ENCODE measurements at regions not wholly inside any gene's neighbourhood (a gene's known extent, or its start where the extent isn't known, plus 50 kb on each side); places are given as distances from the start of the nearest gene placed in this dataset.

DNA sequence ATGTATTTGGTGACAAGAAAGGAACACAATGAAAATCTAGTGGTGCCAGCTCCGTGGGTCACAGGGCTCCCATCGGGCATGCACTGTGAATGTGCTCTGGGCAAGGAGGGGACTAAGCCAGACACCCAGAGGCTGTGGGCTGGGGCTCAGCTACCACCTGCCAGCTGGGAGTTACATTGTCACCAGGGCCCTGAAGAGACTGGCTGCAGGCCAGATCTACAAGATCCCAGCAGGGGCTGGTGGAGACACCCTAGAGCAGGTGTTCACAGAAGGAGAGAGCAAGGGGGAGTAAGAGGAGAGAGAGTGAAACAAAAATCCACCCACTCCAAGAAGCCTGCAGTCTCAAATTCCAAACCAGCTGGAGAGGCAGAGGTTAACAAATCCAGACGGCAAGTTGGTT lies 116.6 kb upstream of the ADCY1 start:
- Histone ChIP-seq H3K4me3 (ENCODE audit: low read length in 2 of 2) (no peak overlapping the region), H3K27ac (ENCODE audit: low read depth in 1 of 2, low read length in 1 of 2) (no peak overlapping the region), H3K27me3 (ENCODE audit: control insufficient read depth in 2 of 2, insufficient read depth in 1 of 2, low read length in 1 of 2) (no peaks in the 10 kb centered on the region), H3K9me3 (ENCODE audit: control insufficient read depth in 2 of 2, insufficient read depth in 1 of 2, low read length in 1 of 2) (no peaks in the 10 kb centered on the region), H3K36me3 (ENCODE audit: control insufficient read depth in 2 of 2, insufficient read depth in 2 of 2, low read length in 1 of 2) (no peaks in the 10 kb centered on the region), H3K4me1 (ENCODE audit: control insufficient read depth in 2 of 2, insufficient read depth in 2 of 2, low read length in 2 of 2) (no peaks in the 10 kb centered on the region)
- WGBS = 78% methylated on average over 3 of the region's 3 CpGs
- DNase-seq (ENCODE audit: low read depth in 6 of 9, low spot score in 9 of 9) = no peak

DNA sequence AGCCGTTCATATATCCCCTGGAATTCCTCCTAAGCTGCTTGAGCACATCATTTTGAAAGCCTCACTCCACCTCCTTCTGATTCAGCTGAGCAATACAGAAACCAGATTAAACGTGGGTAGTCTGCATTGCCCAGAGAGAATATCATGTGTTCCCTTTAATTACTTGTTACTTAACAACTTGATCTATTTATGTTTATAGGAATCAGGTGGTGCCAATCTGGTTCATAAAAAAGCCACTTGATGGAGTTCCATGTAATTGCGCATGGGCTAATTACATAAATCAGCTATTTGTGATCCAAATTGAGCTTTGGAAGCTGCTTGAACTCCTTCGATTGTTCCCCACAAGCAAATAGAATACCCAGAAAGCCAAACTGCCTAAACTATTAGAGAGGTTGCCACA lies 114.7 kb upstream of the ADCY1 start:
- H3K9me3 ChIP-seq (ENCODE audit: control insufficient read depth in 2 of 2, insufficient read depth in 1 of 2, low read length in 1 of 2) = no peaks in the 10 kb centered on the region
- WGBS = 79% methylated on average over 4 of the region's 4 CpGs
- H3K4me3 ChIP-seq (ENCODE audit: low read length in 2 of 2) = no peak overlapping the region
- no peak overlapping the region for H3K27ac ChIP-seq (ENCODE audit: low read depth in 1 of 2, low read length in 1 of 2)
- H3K4me1 ChIP-seq (ENCODE audit: control insufficient read depth in 2 of 2, insufficient read depth in 2 of 2, low read length in 2 of 2) = no peaks in the 10 kb centered on the region
- H3K36me3 ChIP-seq (ENCODE audit: control insufficient read depth in 2 of 2, insufficient read depth in 2 of 2, low read length in 1 of 2) = no peaks in the 10 kb centered on the region
- H3K27me3 ChIP-seq (ENCODE audit: control insufficient read depth in 2 of 2, insufficient read depth in 1 of 2, low read length in 1 of 2) = no peaks in the 10 kb centered on the region
- DNase-seq (ENCODE audit: low read depth in 6 of 9, low spot score in 9 of 9) = no peak

DNA sequence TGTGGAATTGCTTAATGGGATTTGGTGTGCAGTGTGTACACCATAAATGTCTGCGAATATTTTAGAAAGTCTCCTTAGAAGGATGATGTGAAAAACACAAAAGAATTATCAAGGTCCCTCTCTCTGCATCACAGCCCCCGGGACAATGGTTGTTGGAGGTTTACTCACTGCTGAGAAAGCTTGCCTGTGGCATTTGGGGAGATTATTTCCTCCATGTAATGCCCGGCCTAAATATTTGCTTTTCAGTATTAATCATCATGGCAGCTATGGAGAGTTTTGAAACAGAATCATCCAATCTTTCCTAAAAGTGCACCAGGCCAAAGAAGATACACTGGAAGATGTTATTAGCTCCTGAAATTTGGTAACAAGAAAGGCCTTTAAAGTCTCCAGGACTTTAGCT lies 113.8 kb upstream of the ADCY1 start:
- WGBS = 90% methylated on average over 3 of the region's 3 CpGs
- no peaks in the 10 kb centered on the region for H3K9me3 ChIP-seq (ENCODE audit: control insufficient read depth in 2 of 2, insufficient read depth in 1 of 2, low read length in 1 of 2)

DNA sequence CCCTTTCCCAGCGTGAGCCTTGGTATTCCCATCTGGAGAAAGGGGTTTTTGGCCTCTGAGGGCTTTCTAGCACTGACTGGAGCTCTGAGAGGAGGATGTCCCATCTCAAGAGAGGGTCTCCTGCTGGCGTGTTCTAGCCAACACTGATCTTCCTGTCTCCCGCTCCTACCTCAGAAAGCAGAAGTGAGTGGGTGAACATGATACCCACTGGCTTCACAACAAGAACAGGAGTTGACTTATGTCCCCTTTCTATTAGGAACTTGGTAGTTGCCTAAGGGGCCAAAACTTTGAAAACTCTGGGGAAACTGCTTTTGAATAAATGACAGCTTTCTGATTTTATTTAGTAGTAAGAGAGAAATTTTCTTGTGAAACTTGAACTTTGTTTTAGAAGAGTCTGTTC lies 113.1 kb upstream of the ADCY1 start:
- H3K9me3 ChIP-seq (ENCODE audit: control insufficient read depth in 2 of 2, insufficient read depth in 1 of 2, low read length in 1 of 2) = no peaks in the 10 kb centered on the region
- DNase-seq (ENCODE audit: low read depth in 6 of 9, low spot score in 9 of 9) = no peak
- no peaks in the 10 kb centered on the region for H3K27me3 ChIP-seq (ENCODE audit: control insufficient read depth in 2 of 2, insufficient read depth in 1 of 2, low read length in 1 of 2)
- no peak overlapping the region for H3K4me3 ChIP-seq (ENCODE audit: low read length in 2 of 2)
- no peaks in the 10 kb centered on the region for H3K36me3 ChIP-seq (ENCODE audit: control insufficient read depth in 2 of 2, insufficient read depth in 2 of 2, low read length in 1 of 2)
- WGBS = 37% methylated on average over 3 of the region's 3 CpGs
- no peak overlapping the region for H3K27ac ChIP-seq (ENCODE audit: low read depth in 1 of 2, low read length in 1 of 2)
- H3K4me1 ChIP-seq (ENCODE audit: control insufficient read depth in 2 of 2, insufficient read depth in 2 of 2, low read length in 2 of 2) = no peaks in the 10 kb centered on the region

More for the DNA sequence above, 113.8 kb upstream of the ADCY1 start:
- no peak overlapping the region for H3K27ac ChIP-seq (ENCODE audit: low read depth in 1 of 2, low read length in 1 of 2)
- no peak overlapping the region for H3K4me3 ChIP-seq (ENCODE audit: low read length in 2 of 2)
- no peaks in the 10 kb centered on the region for H3K27me3 ChIP-seq (ENCODE audit: control insufficient read depth in 2 of 2, insufficient read depth in 1 of 2, low read length in 1 of 2)
- no peak for DNase-seq (ENCODE audit: low read depth in 6 of 9, low spot score in 9 of 9)
- no peaks in the 10 kb centered on the region for H3K4me1 ChIP-seq (ENCODE audit: control insufficient read depth in 2 of 2, insufficient read depth in 2 of 2, low read length in 2 of 2)
- no peaks in the 10 kb centered on the region for H3K36me3 ChIP-seq (ENCODE audit: control insufficient read depth in 2 of 2, insufficient read depth in 2 of 2, low read length in 1 of 2)

DNA sequence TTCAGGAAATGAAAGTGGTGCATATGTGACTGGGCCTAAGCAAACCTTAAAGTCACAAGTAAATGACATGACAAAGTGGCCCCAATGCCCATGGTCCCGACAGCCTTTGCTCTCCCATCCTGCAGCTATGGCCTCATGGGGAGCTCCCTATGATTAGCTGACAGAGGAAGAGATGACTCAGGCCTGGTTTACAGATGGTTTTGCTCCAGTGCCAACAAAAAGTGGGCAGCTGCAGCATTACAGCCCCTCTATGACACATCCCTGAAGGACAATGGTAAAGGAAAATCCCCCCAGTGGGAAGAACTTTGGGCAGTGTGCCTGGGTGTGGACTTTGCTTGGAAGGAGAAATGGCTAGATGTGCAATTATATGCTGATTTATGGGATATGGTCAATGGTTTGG lies 105.1 kb upstream of the ADCY1 start:
- no peak for DNase-seq (ENCODE audit: low read depth in 6 of 9, low spot score in 9 of 9)
- Histone ChIP-seq H3K27ac (ENCODE audit: low read depth in 1 of 2, low read length in 1 of 2) (no peak overlapping the region), H3K4me1 (ENCODE audit: control insufficient read depth in 2 of 2, insufficient read depth in 2 of 2, low read length in 2 of 2) (no peaks in the 10 kb centered on the region), H3K9me3 (ENCODE audit: control insufficient read depth in 2 of 2, insufficient read depth in 1 of 2, low read length in 1 of 2) (no peaks in the 10 kb centered on the region), H3K27me3 (ENCODE audit: control insufficient read depth in 2 of 2, insufficient read depth in 1 of 2, low read length in 1 of 2) (no peaks in the 10 kb centered on the region), H3K4me3 (ENCODE audit: low read length in 2 of 2) (no peak overlapping the region), H3K36me3 (ENCODE audit: control insufficient read depth in 2 of 2, insufficient read depth in 2 of 2, low read length in 1 of 2) (no peaks in the 10 kb centered on the region)
- WGBS = 98% methylated on average over 1 of the region's 1 CpG

DNA sequence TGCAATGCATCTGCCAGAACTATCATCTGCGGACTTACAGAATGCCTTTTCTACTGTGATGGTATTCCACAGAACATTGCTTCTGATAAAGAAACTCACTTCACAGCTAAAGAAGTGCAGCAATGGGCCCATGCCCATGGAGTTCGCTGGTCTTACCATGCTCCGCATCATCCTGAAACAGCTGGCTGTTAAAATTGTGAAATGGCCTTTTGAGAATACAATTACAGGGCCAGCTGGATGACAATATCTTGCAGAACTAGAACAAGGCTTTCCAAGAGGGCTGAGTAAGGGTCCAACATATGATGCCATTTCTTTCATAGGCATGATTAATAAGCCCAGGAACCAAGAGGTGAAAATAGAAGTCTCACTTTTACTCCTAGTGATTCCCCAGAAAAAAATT lies 104.1 kb upstream of the ADCY1 start:
- Histone ChIP-seq H3K9me3 (ENCODE audit: control insufficient read depth in 2 of 2, insufficient read depth in 1 of 2, low read length in 1 of 2) (no peaks in the 10 kb centered on the region), H3K27ac (ENCODE audit: low read depth in 1 of 2, low read length in 1 of 2) (no peak overlapping the region), H3K4me1 (ENCODE audit: control insufficient read depth in 2 of 2, insufficient read depth in 2 of 2, low read length in 2 of 2) (no peaks in the 10 kb centered on the region), H3K36me3 (ENCODE audit: control insufficient read depth in 2 of 2, insufficient read depth in 2 of 2, low read length in 1 of 2) (no peaks in the 10 kb centered on the region), H3K27me3 (ENCODE audit: control insufficient read depth in 2 of 2, insufficient read depth in 1 of 2, low read length in 1 of 2) (no peaks in the 10 kb centered on the region), H3K4me3 (ENCODE audit: low read length in 2 of 2) (no peak overlapping the region)
- no peak for DNase-seq (ENCODE audit: low read depth in 6 of 9, low spot score in 9 of 9)
- WGBS = 95% methylated on average over 3 of the region's 3 CpGs

DNA sequence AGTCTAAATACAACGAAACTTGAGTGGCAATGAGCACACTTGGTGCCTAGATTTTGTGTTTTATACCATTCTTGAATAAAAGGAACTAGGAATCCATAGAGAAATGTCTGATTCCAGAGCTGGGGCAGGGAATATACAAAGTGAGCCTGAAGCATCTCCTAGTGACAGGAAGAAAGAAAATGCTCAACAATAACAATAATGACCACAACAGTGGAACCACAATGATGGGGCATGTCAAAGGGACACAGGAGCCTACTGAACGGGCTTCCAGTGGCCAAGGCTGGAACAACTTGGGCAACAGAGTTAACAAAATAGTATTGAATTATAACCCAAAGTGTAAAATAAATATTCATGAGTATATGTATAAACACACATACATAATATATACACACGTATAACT lies 94.4 kb upstream of the ADCY1 start:
- WGBS = 84% methylated on average over 3 of the region's 3 CpGs
- H3K27me3 ChIP-seq (ENCODE audit: control insufficient read depth in 2 of 2, insufficient read depth in 1 of 2, low read length in 1 of 2) = no peaks in the 10 kb centered on the region

DNA sequence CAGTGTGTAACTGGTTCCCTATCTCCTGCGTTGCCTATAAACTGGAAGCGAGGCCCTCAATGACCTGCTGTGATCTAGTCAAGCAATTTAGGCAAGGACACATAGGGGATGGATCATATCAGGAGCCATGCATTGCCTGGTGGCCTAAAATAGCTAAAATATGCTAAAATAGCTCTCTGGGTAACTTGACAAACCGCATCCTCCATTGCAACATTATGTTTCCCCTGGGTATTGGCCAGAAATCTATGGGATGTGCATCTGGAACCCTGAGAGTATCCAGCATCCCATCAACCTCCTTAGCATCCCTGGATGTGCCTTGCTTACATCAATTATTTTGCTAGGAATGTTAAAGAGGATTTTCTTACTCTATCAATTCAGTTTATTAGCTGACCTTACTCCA lies 91.7 kb upstream of the ADCY1 start:
- no peaks in the 10 kb centered on the region for H3K27me3 ChIP-seq (ENCODE audit: control insufficient read depth in 2 of 2, insufficient read depth in 1 of 2, low read length in 1 of 2)
- no peaks in the 10 kb centered on the region for H3K36me3 ChIP-seq (ENCODE audit: control insufficient read depth in 2 of 2, insufficient read depth in 2 of 2, low read length in 1 of 2)
- no peak overlapping the region for H3K27ac ChIP-seq (ENCODE audit: low read depth in 1 of 2, low read length in 1 of 2)
- H3K4me1 ChIP-seq (ENCODE audit: control insufficient read depth in 2 of 2, insufficient read depth in 2 of 2, low read length in 2 of 2) = no peaks in the 10 kb centered on the region
- 88% methylated on average over 3 of the region's 3 CpGs for WGBS
- no peak overlapping the region for H3K4me3 ChIP-seq (ENCODE audit: low read length in 2 of 2)
- H3K9me3 ChIP-seq (ENCODE audit: control insufficient read depth in 2 of 2, insufficient read depth in 1 of 2, low read length in 1 of 2) = no peaks in the 10 kb centered on the region
- no peak for DNase-seq (ENCODE audit: low read depth in 6 of 9, low spot score in 9 of 9)

More for the DNA sequence above, 94.4 kb upstream of the ADCY1 start:
- no peak overlapping the region for H3K27ac ChIP-seq (ENCODE audit: low read depth in 1 of 2, low read length in 1 of 2)
- no peak for DNase-seq (ENCODE audit: low read depth in 6 of 9, low spot score in 9 of 9)
- no peaks in the 10 kb centered on the region for H3K4me1 ChIP-seq (ENCODE audit: control insufficient read depth in 2 of 2, insufficient read depth in 2 of 2, low read length in 2 of 2)
- H3K9me3 ChIP-seq (ENCODE audit: control insufficient read depth in 2 of 2, insufficient read depth in 1 of 2, low read length in 1 of 2) = no peaks in the 10 kb centered on the region
- H3K36me3 ChIP-seq (ENCODE audit: control insufficient read depth in 2 of 2, insufficient read depth in 2 of 2, low read length in 1 of 2) = no peaks in the 10 kb centered on the region
- no peak overlapping the region for H3K4me3 ChIP-seq (ENCODE audit: low read length in 2 of 2)

DNA sequence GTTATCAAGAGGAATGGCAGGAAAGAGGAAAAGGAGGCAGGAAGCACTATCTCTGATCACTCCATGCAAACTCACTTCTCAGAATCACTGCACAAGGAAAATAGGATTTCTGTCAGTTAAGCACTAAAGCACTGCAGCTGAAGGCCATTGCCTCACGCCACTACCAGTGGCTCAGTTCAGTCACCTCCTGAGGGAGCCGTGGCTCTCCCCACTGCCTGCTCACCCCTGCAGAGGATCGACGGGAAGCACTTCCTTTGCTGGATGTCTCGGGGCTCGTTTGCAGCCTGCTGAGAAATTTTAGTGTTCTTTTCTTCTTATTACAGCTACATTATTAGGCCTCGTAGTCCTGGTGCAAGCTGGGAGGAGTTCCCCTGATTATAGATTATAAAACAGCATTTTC lies 90.1 kb upstream of the ADCY1 start:
- 24% methylated on average over 7 of the region's 7 CpGs for WGBS

DNA sequence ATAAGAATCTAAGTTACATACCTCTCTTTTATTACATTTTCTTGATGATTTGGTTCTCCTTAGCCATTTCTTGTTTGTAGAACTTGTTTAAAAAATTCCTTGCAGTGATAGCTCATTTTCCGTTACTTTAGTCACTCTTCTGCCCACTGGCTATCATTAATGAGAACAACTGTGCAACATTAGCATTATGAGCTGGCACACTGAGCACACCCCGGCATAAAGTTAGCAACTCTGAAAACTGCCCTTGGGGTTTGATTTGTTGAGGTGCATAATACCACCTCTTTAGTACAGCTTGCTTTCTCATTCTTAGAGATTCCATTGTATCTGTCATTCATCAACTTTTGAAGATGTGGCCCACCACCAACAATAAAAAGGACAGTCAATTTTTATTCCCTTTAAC lies 87.6 kb upstream of the ADCY1 start:
- Histone ChIP-seq H3K4me1 (ENCODE audit: control insufficient read depth in 2 of 2, insufficient read depth in 2 of 2, low read length in 2 of 2) (no peaks in the 10 kb centered on the region), H3K27ac (ENCODE audit: low read depth in 1 of 2, low read length in 1 of 2) (no peak overlapping the region), H3K36me3 (ENCODE audit: control insufficient read depth in 2 of 2, insufficient read depth in 2 of 2, low read length in 1 of 2) (no peaks in the 10 kb centered on the region), H3K9me3 (ENCODE audit: control insufficient read depth in 2 of 2, insufficient read depth in 1 of 2, low read length in 1 of 2) (no peaks in the 10 kb centered on the region), H3K27me3 (ENCODE audit: control insufficient read depth in 2 of 2, insufficient read depth in 1 of 2, low read length in 1 of 2) (no peaks in the 10 kb centered on the region), H3K4me3 (ENCODE audit: low read length in 2 of 2) (no peak overlapping the region)
- DNase-seq (ENCODE audit: low read depth in 6 of 9, low spot score in 9 of 9) = no peak
- 97% methylated on average over 2 of the region's 2 CpGs for WGBS

More for the DNA sequence above, 90.1 kb upstream of the ADCY1 start:
- H3K36me3 ChIP-seq (ENCODE audit: control insufficient read depth in 2 of 2, insufficient read depth in 2 of 2, low read length in 1 of 2) = no peaks in the 10 kb centered on the region
- no peak overlapping the region for H3K27ac ChIP-seq (ENCODE audit: low read depth in 1 of 2, low read length in 1 of 2)
- H3K4me1 ChIP-seq (ENCODE audit: control insufficient read depth in 2 of 2, insufficient read depth in 2 of 2, low read length in 2 of 2) = no peaks in the 10 kb centered on the region
- H3K4me3 ChIP-seq (ENCODE audit: low read length in 2 of 2) = no peak overlapping the region
- no peaks in the 10 kb centered on the region for H3K9me3 ChIP-seq (ENCODE audit: control insufficient read depth in 2 of 2, insufficient read depth in 1 of 2, low read length in 1 of 2)
- DNase-seq (ENCODE audit: low read depth in 6 of 9, low spot score in 9 of 9) = no peak
- H3K27me3 ChIP-seq (ENCODE audit: control insufficient read depth in 2 of 2, insufficient read depth in 1 of 2, low read length in 1 of 2) = no peaks in the 10 kb centered on the region

Data from thymus (tissue), 11 donors.